ENCODE measurements at regions not wholly inside any gene's neighbourhood (a gene's known extent, or its start where the extent isn't known, plus 50 kb on each side); places are given as distances from the start of the nearest gene placed in this dataset.

GRCh38 chr3:5423076-5423475, 235.6 kb downstream of the EDEM1 start:
- no peak overlapping the region for H3K4me3 ChIP-seq (ENCODE audit: control insufficient read depth, low read depth, low read length)
- TF ChIP-seq CTCF (conservative IDR thresholded peaks at IDR 0.05; ENCODE audit: control insufficient read depth, insufficient read depth, low read depth, low read length), result no peak
- DNase-seq (ENCODE audit: low read depth), result no peak

GRCh38 chr3:5423523-5423922, 236.0 kb downstream of the EDEM1 start:
- no peak for TF ChIP-seq CTCF (conservative IDR thresholded peaks at IDR 0.05; ENCODE audit: control insufficient read depth, insufficient read depth, low read depth, low read length)
- H3K4me3 ChIP-seq (ENCODE audit: control insufficient read depth, low read depth, low read length), result no peak overlapping the region
- no peak for DNase-seq (ENCODE audit: low read depth)

- no peak for DNase-seq (ENCODE audit: low read depth)
- no peak for TF ChIP-seq CTCF (conservative IDR thresholded peaks at IDR 0.05; ENCODE audit: control insufficient read depth, insufficient read depth, low read depth, low read length)
- no peak overlapping the region for H3K4me3 ChIP-seq (ENCODE audit: control insufficient read depth, low read depth, low read length)
Observed at GRCh38 chr3:5425371-5425770, 237.9 kb downstream of the EDEM1 start.

GRCh38 chr3:5426094-5426883, 238.8 kb downstream of the EDEM1 start:
- no peak overlapping the region for H3K4me3 ChIP-seq (ENCODE audit: control insufficient read depth, low read depth, low read length)
- TF ChIP-seq CTCF (conservative IDR thresholded peaks at IDR 0.05; ENCODE audit: control insufficient read depth, insufficient read depth, low read depth, low read length), result peak; percentile 84

GRCh38 chr3:5427021-5427420, 239.5 kb downstream of the EDEM1 start:
- DNase-seq (ENCODE audit: low read depth), result no peak
- no peak for TF ChIP-seq CTCF (conservative IDR thresholded peaks at IDR 0.05; ENCODE audit: control insufficient read depth, insufficient read depth, low read depth, low read length)
- H3K4me3 ChIP-seq (ENCODE audit: control insufficient read depth, low read depth, low read length), result no peak overlapping the region

More at GRCh38 chr3:5426094-5426883, 238.8 kb downstream of the EDEM1 start:
- peak; percentile 55 for DNase-seq (ENCODE audit: low read depth)

GRCh38 chr3:5427938-5428337, 240.4 kb downstream of the EDEM1 start:
- TF ChIP-seq CTCF (conservative IDR thresholded peaks at IDR 0.05; ENCODE audit: control insufficient read depth, insufficient read depth, low read depth, low read length), result no peak
- no peak for DNase-seq (ENCODE audit: low read depth)
- no peak overlapping the region for H3K4me3 ChIP-seq (ENCODE audit: control insufficient read depth, low read depth, low read length)
